ENCODE measurements at regions not wholly inside any gene's neighbourhood (a gene's known extent, or its start where the extent isn't known, plus 50 kb on each side); places are given as distances from the start of the nearest gene placed in this dataset.

DNA sequence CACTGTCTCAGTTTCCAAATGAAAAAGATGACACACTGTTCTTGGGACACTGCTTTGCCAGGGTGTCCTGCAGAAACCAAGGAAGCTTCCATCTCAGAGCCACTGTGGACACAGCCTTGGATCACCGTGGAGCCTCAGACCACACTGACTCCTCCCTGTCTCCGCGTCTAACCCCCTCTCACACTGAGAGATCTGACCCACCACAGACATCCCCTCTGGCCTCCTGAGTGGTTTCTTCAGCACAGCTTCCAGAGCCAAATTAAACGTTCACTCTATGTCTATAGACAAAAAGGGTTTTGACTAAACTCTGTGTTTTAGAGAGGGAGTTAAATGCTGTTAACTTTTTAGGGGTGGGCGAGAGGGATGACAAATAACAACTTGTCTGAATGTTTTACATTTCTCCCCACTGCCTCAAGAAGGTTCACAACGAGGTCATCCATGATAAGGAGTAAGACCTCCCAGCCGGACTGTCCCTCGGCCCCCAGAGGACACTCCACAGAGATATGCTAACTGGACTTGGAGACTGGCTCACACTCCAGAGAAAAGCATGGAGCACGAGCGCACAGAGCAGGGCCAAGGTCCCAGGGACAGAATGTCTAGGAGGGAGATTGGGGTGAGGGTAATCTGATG is 113.4 kb upstream of the PKDCC start:
- no peak for DNase-seq (ENCODE audit: low read depth in 4 of 4, low spot score in 3 of 4)

- DNase-seq (ENCODE audit: low read depth in 4 of 4, low spot score in 3 of 4) = no peak
These were observed 112.8 kb upstream of the PKDCC start for GRCh38 chr2:41935002-41935401.

GRCh38 chr2:41935825-41936224 is 112.0 kb upstream of the PKDCC start:
- no peak for DNase-seq (ENCODE audit: low read depth in 4 of 4, low spot score in 3 of 4)

- DNase-seq (ENCODE audit: low read depth in 4 of 4, low spot score in 3 of 4) = no peak
These were observed 110.9 kb upstream of the PKDCC start for GRCh38 chr2:41936771-41937463.

GRCh38 chr2:41937464-41937906 is 110.3 kb upstream of the PKDCC start:
- no peak for DNase-seq (ENCODE audit: low read depth in 4 of 4, low spot score in 3 of 4)

GRCh38 chr2:41937921-41938708 is 109.7 kb upstream of the PKDCC start:
- DNase-seq (ENCODE audit: low read depth in 4 of 4, low spot score in 3 of 4) = no peak

DNA sequence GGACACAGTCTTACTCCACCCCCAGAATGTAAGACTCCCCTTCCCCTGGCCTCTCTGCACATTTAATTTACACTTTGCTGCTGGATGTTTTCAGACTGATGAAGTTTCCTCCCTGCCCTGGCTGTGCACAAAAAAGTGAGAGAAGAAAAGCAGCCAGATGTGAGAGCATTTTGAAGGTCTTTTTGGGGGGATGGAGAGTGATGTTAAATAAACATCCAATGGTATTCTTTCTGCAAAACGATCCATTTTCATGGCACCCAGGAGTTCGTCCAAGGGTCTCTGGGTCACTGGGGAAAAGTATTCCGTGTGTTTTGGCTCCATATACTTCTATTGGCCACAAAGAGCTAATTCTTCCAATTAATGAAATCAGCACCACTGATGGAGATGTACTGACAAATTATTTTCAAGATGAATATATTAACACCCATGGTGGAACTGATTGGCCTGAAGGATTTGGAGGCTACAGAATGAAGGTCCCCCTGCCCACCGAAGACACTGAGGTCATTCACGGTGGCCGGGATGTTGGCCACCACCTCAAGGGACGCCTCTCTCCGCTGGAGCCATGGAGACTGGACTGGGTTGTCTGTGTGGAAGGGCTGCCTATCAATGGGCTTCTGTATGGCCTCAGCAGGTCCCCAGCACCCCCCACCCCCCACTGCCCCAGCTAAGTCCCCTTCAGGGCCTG is 107.6 kb upstream of the PKDCC start:
- no peak for DNase-seq (ENCODE audit: low read depth in 4 of 4, low spot score in 3 of 4)

- no peak for DNase-seq (ENCODE audit: low read depth in 4 of 4, low spot score in 3 of 4)
These were observed 107.1 kb upstream of the PKDCC start for GRCh38 chr2:41940745-41941063.

GRCh38 chr2:41941831-41942230 is 106.0 kb upstream of the PKDCC start:
- no peak for DNase-seq (ENCODE audit: low read depth in 4 of 4, low spot score in 3 of 4)

DNA sequence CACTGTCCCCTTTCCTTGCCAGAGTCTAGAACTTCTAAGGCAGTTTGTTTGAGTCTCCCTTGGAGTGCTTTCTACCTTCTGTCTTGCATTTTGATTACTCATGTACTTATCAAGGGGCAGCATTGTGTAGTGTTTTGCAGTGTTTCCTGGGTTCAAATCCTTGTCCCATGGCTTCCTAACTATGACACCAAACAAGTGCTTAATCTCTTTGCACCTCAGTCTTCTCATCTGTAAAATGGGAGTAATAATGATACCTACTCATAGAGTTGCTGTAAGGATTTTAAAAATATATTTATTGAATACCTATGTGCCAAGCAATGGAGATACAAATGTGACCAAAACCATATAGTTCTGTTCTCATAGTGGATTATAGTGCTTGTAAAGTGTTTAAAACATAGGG is 105.5 kb upstream of the PKDCC start:
- DNase-seq (ENCODE audit: low read depth in 4 of 4, low spot score in 3 of 4) = no peak

DNA sequence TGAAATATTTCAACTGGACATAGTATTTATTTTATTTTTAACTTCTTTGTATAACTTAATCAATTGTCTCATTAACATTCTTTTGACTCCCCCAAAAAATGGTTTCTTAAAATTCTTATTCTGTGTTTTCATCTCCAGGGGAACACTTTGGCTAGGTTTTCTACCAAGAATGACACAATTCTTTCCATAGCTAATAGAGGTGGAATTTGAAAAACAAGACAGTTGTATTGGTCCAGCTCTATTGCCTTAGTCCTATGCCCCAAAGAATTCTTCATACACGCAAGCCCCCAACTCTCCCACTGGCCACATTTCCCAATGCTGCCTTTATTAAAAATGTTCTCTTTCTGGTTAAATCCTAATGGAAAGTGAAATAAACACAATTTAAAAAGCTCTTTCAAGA is 104.7 kb upstream of the PKDCC start:
- DNase-seq (ENCODE audit: low read depth in 4 of 4, low spot score in 3 of 4) = no peak

DNA sequence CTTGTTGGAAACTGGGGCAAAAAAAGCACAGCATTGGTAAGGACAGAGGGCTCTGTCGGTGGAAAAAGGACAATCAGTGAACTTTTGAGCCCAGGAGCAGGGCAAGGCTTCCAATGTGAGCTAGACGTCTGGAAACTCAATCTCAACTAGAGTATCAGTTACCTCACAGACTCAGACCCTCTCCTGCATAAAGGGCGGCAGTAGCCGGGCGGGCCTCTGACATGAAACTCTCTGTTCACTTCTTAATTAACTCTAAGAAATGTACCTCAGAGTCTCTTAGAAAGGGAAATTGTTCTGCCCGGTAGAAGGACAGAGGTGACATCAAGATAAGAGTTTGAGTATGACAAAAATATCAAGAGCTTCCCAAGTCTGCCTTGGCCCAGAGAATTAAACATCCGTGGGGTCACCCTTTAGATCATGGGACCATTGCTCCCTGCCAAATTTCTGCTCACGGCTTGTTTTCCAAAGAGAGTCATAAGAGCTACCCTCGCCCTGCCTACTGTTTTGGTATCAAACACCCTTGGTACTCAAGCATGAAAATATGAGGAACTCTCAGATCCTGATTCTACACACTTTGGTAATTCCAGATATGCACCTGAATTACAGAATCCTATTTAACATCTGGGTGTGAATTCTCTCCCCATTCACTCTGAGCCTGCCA is 103.5 kb upstream of the PKDCC start:
- DNase-seq (ENCODE audit: low read depth in 4 of 4, low spot score in 3 of 4) = no peak

DNA sequence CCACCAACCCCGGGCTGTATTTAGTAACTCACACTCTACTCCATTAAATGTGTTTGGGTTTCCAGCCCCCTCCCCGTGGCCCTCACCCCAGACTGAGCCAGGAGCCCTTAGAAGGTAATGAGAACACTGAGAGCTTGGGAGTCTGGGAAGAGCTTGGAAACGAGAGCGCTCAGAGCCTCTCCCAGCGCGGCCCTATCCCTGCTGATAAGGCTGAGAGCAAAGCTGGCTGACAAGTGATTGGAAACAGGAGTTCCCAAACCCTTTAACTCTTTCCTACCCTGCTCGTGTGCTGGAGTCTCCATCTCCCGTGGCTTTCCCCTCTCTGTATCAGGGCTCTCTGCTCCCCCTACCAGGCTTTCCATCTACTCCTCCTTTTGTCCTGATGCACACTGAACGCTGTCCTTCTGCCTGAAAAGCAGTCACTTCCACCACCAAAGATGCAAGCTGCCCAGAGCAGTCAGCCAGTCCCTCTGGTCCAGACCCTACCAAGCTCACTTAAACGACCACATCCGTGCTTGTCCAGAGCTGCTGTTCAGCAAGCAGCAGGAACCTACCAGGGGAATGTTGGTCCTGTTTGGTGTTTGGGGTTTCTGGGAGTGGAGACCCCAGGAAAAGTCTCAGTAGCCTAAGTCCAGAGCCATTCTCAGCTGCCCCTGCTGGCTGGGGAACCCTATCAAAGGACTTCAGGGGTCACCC is 100.0 kb upstream of the PKDCC start:
- DNase-seq (ENCODE audit: low read depth in 4 of 4, low spot score in 3 of 4) = no peak

DNA sequence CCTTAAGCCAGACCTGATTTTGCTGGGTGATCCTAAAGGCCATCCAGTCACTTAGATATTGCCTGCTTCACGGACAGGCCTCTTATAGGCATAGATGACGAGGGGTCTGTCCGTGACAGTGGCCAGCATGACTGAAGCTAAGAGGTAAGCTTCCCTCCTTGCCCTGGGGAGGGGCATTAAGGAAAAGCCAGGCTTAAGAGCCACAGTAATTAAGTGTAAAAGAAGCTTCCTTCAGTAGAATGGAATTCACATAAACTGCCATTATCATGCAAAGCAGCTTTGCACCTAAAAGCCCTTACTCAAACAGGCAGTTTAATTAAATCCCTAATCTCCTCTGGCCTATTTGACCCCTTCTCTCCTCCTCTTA is 99.4 kb upstream of the PKDCC start:
- DNase-seq (ENCODE audit: low read depth in 4 of 4, low spot score in 3 of 4) = no peak

- no peak for DNase-seq (ENCODE audit: low read depth in 4 of 4, low spot score in 3 of 4)
These were observed 98.5 kb upstream of the PKDCC start for GRCh38 chr2:41949091-41949882.

- no peak for DNase-seq (ENCODE audit: low read depth in 4 of 4, low spot score in 3 of 4)
These were observed 97.7 kb upstream of the PKDCC start for GRCh38 chr2:41949883-41950665.

- no peak for DNase-seq (ENCODE audit: low read depth in 4 of 4, low spot score in 3 of 4)
These were observed 97.2 kb upstream of the PKDCC start for GRCh38 chr2:41950666-41950960.

GRCh38 chr2:41954304-41955291 is 93.2 kb upstream of the PKDCC start:
- no peak for DNase-seq (ENCODE audit: low read depth in 4 of 4, low spot score in 3 of 4)
